ENCODE measurements at regions not wholly inside any gene's neighbourhood (a gene's known extent, or its start where the extent isn't known, plus 50 kb on each side); places are given as distances from the start of the nearest gene placed in this dataset.
"Not testable (repeated sequence)": the region's sequence is repeated elsewhere in the genome, so short reads cannot be mapped to it uniquely, and the experiment has no call there.

GRCh38 chr4:9556076-9556475 is 111.9 kb downstream of the DEFB131A start:
- H3K4me1 ChIP-seq; H3K27ac ChIP-seq (replicated peaks); H3K9me3 ChIP-seq (replicated peaks); H3K36me3 ChIP-seq; H3K4me3 ChIP-seq; DNase-seq; H3K27me3 ChIP-seq (ENCODE audit: low read depth); intact Hi-C loops (cut with micrococcal nuclease): not testable (repeated sequence)

GRCh38 chr4:9577869-9578268 is 133.7 kb downstream of the DEFB131A start:
- H3K27ac ChIP-seq (replicated peaks); H3K27me3 ChIP-seq (ENCODE audit: low read depth); H3K4me3 ChIP-seq; intact Hi-C loops (cut with micrococcal nuclease); H3K36me3 ChIP-seq; DNase-seq; H3K4me1 ChIP-seq: not testable (repeated sequence)
- peaks cover 60% of the 10 kb centered on the region for H3K9me3 ChIP-seq (replicated peaks)

- H3K27me3 ChIP-seq (ENCODE audit: low read depth); H3K27ac ChIP-seq (replicated peaks); H3K4me1 ChIP-seq; intact Hi-C loops (cut with micrococcal nuclease); H3K36me3 ChIP-seq; H3K4me3 ChIP-seq; DNase-seq: not testable (repeated sequence)
- H3K9me3 ChIP-seq (replicated peaks): peaks cover 25% of the 10 kb centered on the region
These were observed 138.7 kb downstream of the DEFB131A start for GRCh38 chr4:9582880-9583279.

GRCh38 chr4:9592010-9592409 is 147.8 kb downstream of the DEFB131A start:
- H3K9me3 ChIP-seq (replicated peaks): peaks cover 7% of the 10 kb centered on the region
- intact Hi-C loops (cut with micrococcal nuclease): no loop called here
- no peaks in the 10 kb centered on the region for H3K27me3 ChIP-seq (ENCODE audit: low read depth)
- no peak for TF ChIP-seq CTCF (IDR thresholded peaks at IDR 0.05; ENCODE audit: borderline replicate concordance)
- H3K36me3 ChIP-seq: no peaks in the 10 kb centered on the region
- no peak for DNase-seq
- no peak overlapping the region for H3K27ac ChIP-seq (replicated peaks)
- H3K4me1 ChIP-seq: no peaks in the 10 kb centered on the region
- no peak overlapping the region for H3K4me3 ChIP-seq

- intact Hi-C loops (cut with micrococcal nuclease): no loop called here
- H3K9me3 ChIP-seq (replicated peaks): peaks cover 7% of the 10 kb centered on the region
- H3K36me3 ChIP-seq: no peaks in the 10 kb centered on the region
- no peak for DNase-seq
- H3K4me3 ChIP-seq: no peak overlapping the region
- no peak overlapping the region for H3K27ac ChIP-seq (replicated peaks)
- TF ChIP-seq CTCF (IDR thresholded peaks at IDR 0.05; ENCODE audit: borderline replicate concordance): no peak
- H3K27me3 ChIP-seq (ENCODE audit: low read depth): no peaks in the 10 kb centered on the region
- H3K4me1 ChIP-seq: no peaks in the 10 kb centered on the region
These were observed 150.7 kb downstream of the DEFB131A start for GRCh38 chr4:9594948-9595347.

- DNase-seq; H3K36me3 ChIP-seq; H3K27me3 ChIP-seq (ENCODE audit: low read depth); H3K4me1 ChIP-seq; H3K27ac ChIP-seq (replicated peaks); intact Hi-C loops (cut with micrococcal nuclease); H3K9me3 ChIP-seq (replicated peaks); H3K4me3 ChIP-seq: not testable (repeated sequence)
These were observed 151.3 kb downstream of the DEFB131A start for GRCh38 chr4:9595531-9595930.

- Histone ChIP-seq H3K27me3 (ENCODE audit: low read depth) (no peaks in the 10 kb centered on the region), H3K4me3 (no peak overlapping the region), H3K4me1 (peaks cover 5% of the 10 kb centered on the region), H3K9me3 (replicated peaks) (peaks cover 7% of the 10 kb centered on the region), H3K27ac (replicated peaks) (no peak overlapping the region), H3K36me3 (no peaks in the 10 kb centered on the region)
- intact Hi-C loops (cut with micrococcal nuclease): no loop called here
- DNase-seq: no peak
- TF ChIP-seq CTCF (IDR thresholded peaks at IDR 0.05; ENCODE audit: borderline replicate concordance): no peak
These were observed 155.1 kb downstream of the DEFB131A start for GRCh38 chr4:9599266-9599665.

- intact Hi-C loops (cut with micrococcal nuclease): no loop called here
- peaks cover 5% of the 10 kb centered on the region for H3K4me1 ChIP-seq
- no peak for TF ChIP-seq CTCF (IDR thresholded peaks at IDR 0.05; ENCODE audit: borderline replicate concordance)
- H3K27me3 ChIP-seq (ENCODE audit: low read depth): no peaks in the 10 kb centered on the region
- no peak overlapping the region for H3K4me3 ChIP-seq
- no peak overlapping the region for H3K27ac ChIP-seq (replicated peaks)
- H3K36me3 ChIP-seq: no peaks in the 10 kb centered on the region
- DNase-seq: no peak
- peaks cover 7% of the 10 kb centered on the region for H3K9me3 ChIP-seq (replicated peaks)
These were observed 156.0 kb downstream of the DEFB131A start for GRCh38 chr4:9600246-9600645.

Data from left ventricle myocardium inferior (tissue), 1 donor.